Nephron progenitor cell (in vitro differentiated cells): ENCODE measurements at regions not wholly inside any gene's neighbourhood (a gene's known extent, or its start where the extent isn't known, plus 50 kb on each side); places are given as distances from the start of the nearest gene placed in this dataset.
A peak's percentile ranks its signal among the peaks of the same experiment; 100 is the strongest.
"Not testable (repeated sequence)": the region's sequence is repeated elsewhere in the genome, so short reads cannot be mapped to it uniquely, and the experiment has no call there.

Experiments
- DNase-seq: peaks from one replicate; pipeline ENCODE4 v3.0.0; 2021
- H3K27ac Mint-ChIP-seq: 2 replicates; pipeline ENCODE4 v1.8.0; 2021; ENCODE audit warnings: mild to moderate bottlenecking, moderate library complexity, mixed read lengths
- H3K27me3 Mint-ChIP-seq: 2 replicates; pipeline ENCODE4 v1.8.0; 2021; ENCODE audit warnings: mild to moderate bottlenecking, low read depth, mixed read lengths; ENCODE audit not compliant: poor library complexity
- H3K36me3 Mint-ChIP-seq: 2 replicates; pipeline ENCODE4 v1.8.0; 2021; ENCODE audit warnings: low read depth, mixed read lengths
- H3K4me1 Mint-ChIP-seq: 2 replicates; pipeline ENCODE4 v1.8.0; 2021; ENCODE audit warnings: mixed read lengths
- H3K4me3 Mint-ChIP-seq: 2 replicates; pipeline ENCODE4 v1.8.0; 2021; ENCODE audit warnings: mild to moderate bottlenecking, moderate library complexity, mixed read lengths
- H3K9me3 Mint-ChIP-seq: 2 replicates; pipeline ENCODE4 v1.8.0; 2021; ENCODE audit warnings: mild to moderate bottlenecking, moderate library complexity, mixed read lengths
- CTCF ChIP-seq: fragments of 200-600 bp; sonication (generic); IDR thresholded peaks from 2 replicates; pipeline ENCODE4 v1.5.0; 2021; ENCODE audit warnings: antibody characterized with exemption

DNA sequence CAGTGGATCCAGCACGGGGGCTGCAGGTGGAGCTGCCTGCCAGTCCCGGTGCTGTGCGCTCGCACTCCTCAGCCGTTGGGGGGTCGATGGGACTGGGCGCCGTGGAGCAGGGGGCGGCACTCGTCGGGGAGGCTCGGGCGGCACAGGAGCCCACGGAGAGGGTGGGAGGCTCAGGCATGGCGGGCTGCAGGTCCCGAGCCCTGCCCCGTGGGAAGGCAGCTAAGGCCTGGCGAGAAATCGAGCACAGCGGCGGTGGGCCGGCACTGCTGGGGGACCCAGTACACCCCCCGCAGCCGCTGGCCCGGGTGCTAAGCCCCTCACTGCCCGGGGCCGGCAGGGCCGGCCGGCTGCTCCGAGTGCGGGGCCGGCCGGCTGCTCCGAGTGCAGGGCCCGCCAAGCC, 52.3 kb upstream of the MARK1 start:
- not testable (repeated sequence) for H3K36me3 Mint-ChIP-seq, H3K27ac Mint-ChIP-seq, H3K4me1 Mint-ChIP-seq, H3K4me3 Mint-ChIP-seq, DNase-seq, H3K27me3 Mint-ChIP-seq
- peaks cover 17% of the 10 kb centered on the region for H3K9me3 Mint-ChIP-seq

DNA sequence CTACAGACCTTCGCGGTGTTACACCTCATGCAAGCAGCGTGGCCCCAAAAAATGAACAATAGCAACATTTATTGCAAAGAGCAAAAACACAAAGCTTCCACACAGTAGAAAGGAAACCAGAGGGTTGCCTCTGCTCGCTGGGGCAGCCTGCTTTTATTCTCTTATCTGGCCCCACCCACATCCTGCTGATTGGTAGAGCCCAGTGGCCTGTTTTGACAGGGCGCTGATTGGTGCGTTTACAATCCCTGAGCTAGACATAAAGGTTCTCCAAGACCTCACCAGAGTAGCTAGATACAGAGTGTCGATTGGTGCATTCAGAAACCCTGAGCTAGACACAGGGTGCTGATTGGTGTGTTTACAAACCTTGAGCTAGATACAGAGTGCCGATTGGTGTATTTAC, 52.8 kb upstream of the MARK1 start:
- not testable (repeated sequence) for H3K4me3 Mint-ChIP-seq, H3K36me3 Mint-ChIP-seq, H3K27ac Mint-ChIP-seq

DNA sequence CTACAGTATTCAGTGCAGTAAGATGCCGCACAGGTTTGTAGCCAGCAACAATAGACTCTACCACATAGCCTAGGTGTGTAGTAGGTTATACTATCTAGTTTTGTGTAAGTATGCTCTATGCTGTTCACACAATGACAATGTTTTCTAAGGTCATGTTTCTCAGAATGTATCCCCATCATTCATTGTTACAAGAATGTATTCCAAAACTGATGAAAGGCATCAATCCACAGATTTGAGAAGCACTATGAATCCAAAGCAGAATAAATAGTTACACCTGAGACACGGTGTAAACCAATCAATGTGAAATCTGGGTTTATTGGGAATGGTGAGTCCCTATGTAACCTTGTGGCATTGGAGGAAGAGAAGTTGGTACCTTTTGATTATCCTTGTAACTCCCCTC, 54.5 kb upstream of the MARK1 start:
- Mint-ChIP-seq H3K4me3 (no peak overlapping the region), H3K27ac (no peak overlapping the region), H3K4me1 (no peaks in the 10 kb centered on the region), H3K27me3 (no peaks in the 10 kb centered on the region), H3K9me3 (peaks cover 17% of the 10 kb centered on the region), H3K36me3 (no peaks in the 10 kb centered on the region)
- no peak for DNase-seq
- no peak for TF ChIP-seq CTCF

More for the DNA sequence above, 52.8 kb upstream of the MARK1 start:
- H3K9me3 Mint-ChIP-seq: peaks cover 17% of the 10 kb centered on the region
- not testable (repeated sequence) for H3K27me3 Mint-ChIP-seq, DNase-seq, H3K4me1 Mint-ChIP-seq

DNA sequence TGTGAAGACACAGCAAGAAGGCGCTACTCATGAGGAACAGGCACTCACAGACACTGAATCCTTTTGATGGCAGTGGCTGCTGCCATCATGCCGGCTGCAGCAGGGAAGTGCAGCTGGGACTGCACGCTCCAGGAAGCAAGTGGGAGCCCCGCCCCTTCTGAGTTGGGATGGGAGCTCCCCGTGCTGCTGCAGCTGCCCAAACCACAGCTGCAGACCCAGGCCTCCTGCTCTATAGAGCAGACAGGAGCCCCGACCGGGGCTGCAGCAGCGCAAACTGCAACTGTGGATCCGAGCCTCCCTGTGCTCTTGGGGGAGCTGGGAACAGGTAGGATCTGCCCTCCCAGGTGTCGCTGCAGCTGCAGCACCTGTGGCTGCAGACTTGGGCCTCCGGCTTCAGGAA, 65.2 kb upstream of the MARK1 start:
- Mint-ChIP-seq H3K36me3 (no peaks in the 10 kb centered on the region), H3K27ac (no peak overlapping the region), H3K27me3 (no peaks in the 10 kb centered on the region), H3K9me3 (peaks cover 23% of the 10 kb centered on the region), H3K4me3 (no peak overlapping the region), H3K4me1 (peaks cover 7% of the 10 kb centered on the region)
- peak; percentile 58 for DNase-seq
- TF ChIP-seq CTCF: no peak

DNA sequence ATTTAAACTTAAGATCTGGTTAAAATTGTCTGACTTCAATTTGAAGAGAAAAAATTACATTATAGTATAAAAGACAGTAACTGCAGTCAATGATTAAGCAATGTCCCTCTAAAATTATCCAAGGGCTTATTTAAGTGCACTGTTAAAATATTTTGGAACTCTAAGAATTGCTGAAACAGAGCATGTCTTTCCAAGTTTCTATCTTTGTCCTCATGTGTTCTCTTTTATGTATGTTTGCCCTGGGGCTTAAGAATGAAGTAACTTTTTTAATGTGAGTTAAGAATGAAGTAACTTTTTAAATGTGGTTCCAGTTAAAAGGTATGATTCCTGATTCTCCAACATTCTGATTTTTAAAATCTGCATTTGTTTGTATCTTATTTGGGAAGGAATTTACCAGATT, 69.0 kb upstream of the MARK1 start:
- Mint-ChIP-seq H3K4me3 (no peak overlapping the region), H3K4me1 (peaks cover 22% of the 10 kb centered on the region), H3K9me3 (peaks cover 6% of the 10 kb centered on the region), H3K27me3 (peaks cover 1% of the 10 kb centered on the region), H3K27ac (no peak overlapping the region), H3K36me3 (no peaks in the 10 kb centered on the region)
- DNase-seq: no peak
- no peak for TF ChIP-seq CTCF

DNA sequence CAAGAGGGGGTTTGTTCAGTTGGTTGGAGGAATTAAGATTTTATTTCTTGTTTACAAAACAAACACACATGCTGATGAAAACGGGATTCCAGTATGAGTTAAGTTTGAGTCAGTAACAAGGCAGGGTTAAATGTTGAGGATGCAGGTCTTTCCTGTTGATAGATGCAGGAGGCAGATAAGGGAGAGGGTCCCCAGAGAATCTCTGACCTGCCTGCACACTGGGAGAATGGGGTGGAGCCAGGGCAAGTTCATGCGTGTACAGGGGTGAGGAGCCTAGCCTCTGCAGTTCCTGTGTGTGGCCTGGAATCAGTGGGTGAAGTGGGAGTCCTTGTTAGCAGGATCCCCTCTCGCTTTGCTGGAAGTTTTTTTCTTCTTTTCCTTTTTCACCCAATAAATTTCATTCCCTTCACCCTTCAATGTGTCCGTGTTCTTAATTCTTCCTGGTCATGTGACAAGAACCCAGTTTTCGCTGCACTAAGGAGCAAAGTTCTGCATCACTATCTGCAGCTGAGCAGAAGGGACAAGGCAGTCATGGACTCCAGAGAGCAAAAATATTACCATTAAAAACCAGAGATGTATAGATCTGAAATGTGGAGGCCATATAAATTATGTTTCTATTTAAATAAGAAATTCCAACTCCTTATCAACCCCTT, 69.9 kb upstream of the MARK1 start:
- H3K4me3 Mint-ChIP-seq: no peak overlapping the region
- H3K36me3 Mint-ChIP-seq: no peaks in the 10 kb centered on the region
- H3K27ac Mint-ChIP-seq: no peak overlapping the region
- peaks cover 22% of the 10 kb centered on the region for H3K4me1 Mint-ChIP-seq
- peaks cover 10% of the 10 kb centered on the region for H3K27me3 Mint-ChIP-seq
- H3K9me3 Mint-ChIP-seq: peaks cover 4% of the 10 kb centered on the region
- no peak for DNase-seq
- TF ChIP-seq CTCF: no peak

- DNase-seq: no peak
- Mint-ChIP-seq H3K27ac (no peak overlapping the region), H3K9me3 (peaks cover 4% of the 10 kb centered on the region), H3K4me1 (peaks cover 42% of the 10 kb centered on the region), H3K27me3 (peaks cover 14% of the 10 kb centered on the region), H3K4me3 (no peak overlapping the region), H3K36me3 (no peaks in the 10 kb centered on the region)
- no peak for TF ChIP-seq CTCF
Measured at GRCh38 chr1:220455559-220455958, 72.4 kb upstream of the MARK1 start.
